Hematopoietic multipotent progenitor cell treated with erythropoietin and hydrocortisone succinate and interleukin-3 and kit ligand, for 15 days (in vitro differentiated cells): ENCODE measurements at regions not wholly inside any gene's neighbourhood (a gene's known extent, or its start where the extent isn't known, plus 50 kb on each side); places are given as distances from the start of the nearest gene placed in this dataset.

Source experiments
- DNase-seq: peaks from one replicate; pipeline ENCODE4 v3.0.0-alpha.2; 2015; ENCODE audit warnings: low spot score

GRCh38 chr3:126266850-126267168 lies 86.4 kb upstream of the ALDH1L1 start:
- DNase-seq, result no peak

GRCh38 chr3:126266291-126266840 lies 86.0 kb upstream of the ALDH1L1 start:
- DNase-seq, result no peak

GRCh38 chr3:126264952-126265351 lies 84.6 kb upstream of the ALDH1L1 start:
- DNase-seq, result no peak

- no peak for DNase-seq
Measured at GRCh38 chr3:126264381-126264780, 84.0 kb upstream of the ALDH1L1 start.

- no peak for DNase-seq
Measured at GRCh38 chr3:126263971-126264370, 83.6 kb upstream of the ALDH1L1 start.

- DNase-seq, result no peak
Measured at GRCh38 chr3:126263539-126263938, 83.2 kb upstream of the ALDH1L1 start.

- no peak for DNase-seq
Measured at GRCh38 chr3:126262227-126262626, 81.8 kb upstream of the ALDH1L1 start.

GRCh38 chr3:126261037-126261436 lies 80.7 kb upstream of the ALDH1L1 start:
- peak; percentile 8 for DNase-seq

- no peak for DNase-seq
Measured at GRCh38 chr3:126259411-126260391, 79.3 kb upstream of the ALDH1L1 start.

- peak; percentile 34 for DNase-seq
Measured at GRCh38 chr3:126258670-126259069, 78.3 kb upstream of the ALDH1L1 start.

GRCh38 chr3:126257984-126258383 lies 77.6 kb upstream of the ALDH1L1 start:
- no peak for DNase-seq

GRCh38 chr3:126257174-126257573 lies 76.8 kb upstream of the ALDH1L1 start:
- no peak for DNase-seq

- no peak for DNase-seq
Measured at GRCh38 chr3:126256251-126256650, 75.9 kb upstream of the ALDH1L1 start.

GRCh38 chr3:126253072-126253471 lies 72.7 kb upstream of the ALDH1L1 start:
- no peak for DNase-seq

GRCh38 chr3:126252373-126252772 lies 72.0 kb upstream of the ALDH1L1 start:
- DNase-seq, result no peak

- DNase-seq, result peak; percentile 20
Measured at GRCh38 chr3:126245811-126246727, 65.7 kb upstream of the ALDH1L1 start.
